ENCODE measurements at regions not wholly inside any gene's neighbourhood (a gene's known extent, or its start where the extent isn't known, plus 50 kb on each side); places are given as distances from the start of the nearest gene placed in this dataset.

DNA sequence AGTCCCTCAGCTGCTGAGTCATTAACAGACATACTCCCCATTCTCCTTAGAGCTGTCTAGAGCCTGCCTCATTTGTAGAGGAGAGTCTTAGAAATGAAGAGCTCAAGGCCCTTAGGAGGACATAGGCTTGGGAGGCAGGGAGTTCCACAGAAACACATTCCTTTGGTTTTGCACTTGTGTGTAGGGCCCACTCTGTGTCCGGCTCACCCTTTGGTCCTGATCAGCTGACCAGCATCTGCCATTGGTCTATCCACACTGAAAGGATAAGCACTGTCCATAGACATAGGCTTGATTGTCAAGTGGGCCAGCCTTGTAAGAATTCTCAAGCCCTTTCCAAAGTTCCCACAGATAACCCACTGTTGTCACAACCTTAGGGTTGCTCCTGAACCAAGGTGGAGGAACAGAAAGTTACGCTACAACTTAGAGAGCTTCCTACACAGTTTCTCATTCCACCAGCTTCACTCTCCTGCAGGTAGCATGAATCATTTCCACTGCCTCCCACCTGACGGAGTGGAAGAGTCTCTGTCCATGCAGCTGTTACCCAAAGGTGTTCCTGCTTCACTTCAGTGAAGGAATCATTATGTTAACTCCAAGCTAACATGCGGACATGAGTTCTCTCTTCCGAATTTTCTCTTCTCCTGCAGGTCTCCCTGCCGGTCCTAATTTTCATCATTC is 96.1 kb downstream of the TNFSF18 start:
- no peak for DNase-seq

DNA sequence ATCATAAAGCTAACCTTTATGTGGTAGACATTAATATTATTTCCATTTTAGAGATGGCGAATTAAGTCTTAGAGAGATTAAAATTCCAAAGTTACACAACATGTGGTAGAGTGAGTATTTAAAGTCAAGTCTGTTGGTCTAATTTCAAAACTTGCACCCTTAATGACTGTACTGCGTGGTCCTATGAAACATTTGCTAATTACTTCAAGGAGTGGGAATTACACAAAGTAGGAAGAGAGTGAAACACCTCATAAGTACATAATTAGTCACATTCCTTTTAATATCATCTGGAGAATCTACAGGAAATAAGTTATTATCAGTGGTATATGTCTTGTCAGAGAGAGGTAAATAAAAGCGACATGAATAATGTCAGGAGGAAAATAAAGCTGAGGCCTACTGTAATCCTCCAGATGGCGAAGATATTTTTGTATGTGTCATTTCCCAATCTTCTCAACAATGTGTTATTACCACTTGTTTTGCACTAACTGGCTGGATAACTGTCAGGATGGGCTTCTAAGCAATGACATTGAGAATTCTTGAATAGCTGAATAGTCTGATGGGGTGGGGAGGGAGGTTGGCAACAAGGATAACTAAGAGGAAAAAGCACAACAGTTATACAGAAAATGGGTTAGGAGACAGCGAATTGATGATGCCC is 95.5 kb downstream of the TNFSF18 start:
- DNase-seq, result no peak

DNA sequence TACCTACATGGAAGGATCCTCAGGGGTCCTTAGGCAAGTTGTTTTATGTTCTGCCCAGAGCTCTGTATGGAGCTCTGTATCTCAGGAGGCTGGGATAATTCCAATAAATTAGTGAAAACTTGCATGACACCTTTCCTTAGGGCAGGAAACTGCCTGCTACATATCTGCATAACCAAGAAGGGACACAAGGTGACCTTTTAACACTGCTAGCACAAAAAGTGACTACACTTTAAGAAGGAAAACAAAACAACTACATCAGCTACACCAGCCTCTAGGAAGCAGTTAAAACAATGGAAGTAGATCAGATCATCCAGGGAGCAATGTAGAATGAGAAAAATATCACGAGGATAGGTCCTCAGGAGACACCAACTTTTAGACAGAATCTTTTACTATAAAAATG is 93.9 kb downstream of the TNFSF18 start:
- no peak for DNase-seq

DNA sequence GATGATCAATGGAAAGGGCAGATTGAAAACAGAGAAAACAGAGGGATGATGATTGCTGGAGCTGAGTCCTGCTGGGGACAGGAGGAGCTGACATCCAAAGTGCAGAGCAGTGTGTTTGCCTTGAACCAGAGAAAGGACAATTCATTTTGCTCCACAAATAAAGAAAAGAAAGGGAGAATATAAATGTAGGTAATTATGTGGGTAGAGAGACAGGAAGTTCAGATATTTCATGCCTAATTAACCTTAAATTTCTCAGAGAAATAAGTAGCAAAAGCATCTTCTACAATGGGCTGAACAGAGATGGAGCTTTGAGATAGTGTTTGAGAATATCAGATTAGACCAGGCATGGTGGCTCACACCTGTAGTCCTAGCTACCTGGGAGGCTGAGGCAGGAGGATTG is 93.2 kb downstream of the TNFSF18 start:
- no peak for DNase-seq

DNA sequence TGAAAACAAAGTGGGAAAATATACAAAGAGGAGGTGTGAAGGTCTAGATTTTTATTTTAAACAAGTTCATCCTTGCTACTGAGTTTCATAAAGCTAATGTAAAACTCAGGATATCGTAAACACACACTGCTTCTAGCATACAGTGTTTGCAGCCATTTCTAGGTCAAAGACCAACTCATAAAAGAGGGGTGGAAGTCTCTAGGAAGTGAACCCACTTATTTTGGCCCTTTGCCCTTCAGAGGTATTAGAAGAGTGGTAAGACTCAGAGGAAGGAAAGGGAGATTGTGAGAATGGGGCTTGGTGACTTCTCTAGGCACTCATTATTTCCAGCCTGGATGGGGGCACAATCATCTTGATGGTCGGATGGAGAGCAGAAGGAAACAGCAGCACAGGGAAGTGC is 91.2 kb downstream of the TNFSF18 start:
- no peak for DNase-seq

DNA sequence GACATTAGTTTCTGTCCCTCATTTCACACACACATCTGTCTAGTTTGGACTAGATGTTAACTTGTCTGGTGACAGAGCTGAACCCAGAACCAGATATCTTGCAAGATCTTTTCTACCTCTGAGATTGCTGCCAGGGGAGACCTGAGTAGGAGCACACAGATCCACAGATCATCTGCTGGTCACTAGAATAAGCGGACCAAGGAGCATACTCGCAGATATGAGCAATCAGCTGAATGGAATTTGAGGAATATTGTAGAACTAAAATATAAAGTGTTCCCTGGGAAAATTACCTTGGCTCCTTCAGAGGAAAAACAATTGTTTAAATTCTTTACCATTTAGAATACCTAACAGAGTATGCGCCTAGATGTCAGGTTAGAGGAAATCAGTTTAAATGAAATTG is 90.7 kb downstream of the TNFSF18 start:
- DNase-seq, result no peak

DNA sequence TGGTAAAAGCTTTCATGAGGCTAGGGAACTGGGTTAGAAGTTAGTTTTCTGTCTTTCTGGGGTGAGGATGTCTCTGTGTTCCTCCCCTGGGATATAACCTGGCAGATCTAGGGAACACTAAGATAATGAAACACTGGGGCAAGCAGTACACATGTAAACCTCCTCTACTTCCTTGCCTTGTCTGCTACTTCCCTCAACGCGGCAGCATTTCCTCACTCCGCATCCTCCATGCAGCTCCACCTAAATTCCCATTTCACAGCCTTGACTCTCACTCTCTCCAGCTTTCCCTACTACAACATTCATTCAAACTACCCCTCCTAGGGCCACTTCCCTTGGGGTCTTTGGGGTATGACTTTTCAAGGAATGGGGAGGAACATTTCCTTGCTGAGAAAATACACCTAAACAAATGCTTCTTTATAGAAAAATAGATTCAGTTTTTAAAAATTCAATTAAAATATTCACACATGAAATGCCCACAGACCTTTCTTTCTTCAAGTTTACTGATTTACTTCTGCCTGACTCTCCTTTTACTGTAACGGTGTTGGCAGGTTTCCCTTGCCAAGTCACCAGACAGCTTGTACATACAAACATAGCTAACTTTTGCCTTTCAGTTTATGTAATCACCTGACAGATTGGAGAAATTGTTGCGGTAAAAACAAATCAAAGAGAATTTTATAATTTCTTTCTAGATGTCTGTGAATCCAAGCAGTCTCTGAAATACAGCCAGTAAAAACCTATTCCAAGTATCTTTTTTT is 90.1 kb downstream of the TNFSF18 start:
- DNase-seq, result no peak

DNA sequence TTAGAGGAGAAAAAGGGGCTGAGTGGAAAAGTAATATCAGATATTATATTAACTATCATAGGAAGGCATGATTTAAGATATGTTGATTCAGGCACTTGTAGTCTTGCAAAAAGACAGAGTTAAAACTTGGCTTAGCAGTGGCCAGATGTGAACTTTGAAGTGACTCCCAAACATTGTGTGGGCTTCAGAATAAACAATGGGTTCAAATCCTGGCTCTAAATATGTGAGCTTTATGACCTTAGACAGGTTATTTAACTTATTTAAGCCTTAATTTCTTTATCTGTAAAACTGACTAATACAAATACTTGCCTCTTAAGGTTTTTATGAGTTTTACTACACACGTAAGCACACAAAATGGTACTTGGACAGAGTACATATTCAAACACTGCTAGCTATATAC is 85.9 kb downstream of the TNFSF18 start:
- DNase-seq, result no peak

DNA sequence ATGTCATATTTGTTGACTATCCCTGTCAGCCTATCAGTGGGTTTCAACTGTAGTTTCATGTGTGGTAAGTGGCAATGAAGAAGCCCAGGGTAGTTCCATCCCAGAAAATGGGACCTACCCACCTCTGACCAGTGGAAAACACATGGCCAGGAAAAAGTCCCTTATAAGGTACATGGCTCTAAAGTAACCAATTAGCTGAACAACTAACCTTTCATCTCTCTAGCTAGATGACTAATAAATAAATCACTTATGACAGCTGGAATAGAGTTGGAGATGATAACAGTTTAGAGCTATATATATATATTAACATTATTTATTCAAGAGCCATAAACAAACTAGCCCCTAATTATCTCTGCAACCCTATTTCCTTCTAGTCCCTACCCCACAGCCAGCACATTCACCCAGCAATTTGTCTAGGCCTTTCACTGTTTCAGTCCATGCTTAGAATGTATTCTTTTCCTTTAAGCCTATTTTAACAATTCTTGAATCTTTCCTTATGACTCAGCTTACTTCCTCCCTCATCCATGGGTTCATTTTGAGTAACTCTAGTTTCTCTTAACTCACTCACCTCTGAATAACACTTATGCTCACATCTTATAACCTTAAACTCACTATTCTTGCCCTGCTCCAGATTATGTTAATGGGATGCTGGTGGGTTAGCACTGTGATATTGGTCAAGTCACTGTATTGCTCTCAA is 83.7 kb downstream of the TNFSF18 start:
- no peak for DNase-seq

DNA sequence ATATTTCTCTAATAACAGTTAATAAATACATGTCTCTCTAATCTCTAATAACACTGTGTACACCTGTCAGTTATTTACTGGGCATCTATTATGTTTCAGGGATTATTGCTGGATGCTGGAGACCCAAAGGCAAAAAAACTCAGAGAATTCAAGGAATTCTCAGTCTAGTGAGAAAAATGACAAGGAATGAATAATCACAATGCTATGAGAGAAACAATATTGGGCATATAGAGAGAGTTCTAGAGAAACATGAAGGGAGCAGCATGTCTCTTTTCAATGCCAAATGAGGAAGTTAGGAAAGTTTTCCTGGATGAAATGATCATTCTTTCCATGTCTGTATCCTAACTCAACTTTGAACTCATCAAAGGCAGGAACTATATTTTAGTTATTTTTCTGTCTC is 82.8 kb downstream of the TNFSF18 start:
- DNase-seq, result no peak

DNA sequence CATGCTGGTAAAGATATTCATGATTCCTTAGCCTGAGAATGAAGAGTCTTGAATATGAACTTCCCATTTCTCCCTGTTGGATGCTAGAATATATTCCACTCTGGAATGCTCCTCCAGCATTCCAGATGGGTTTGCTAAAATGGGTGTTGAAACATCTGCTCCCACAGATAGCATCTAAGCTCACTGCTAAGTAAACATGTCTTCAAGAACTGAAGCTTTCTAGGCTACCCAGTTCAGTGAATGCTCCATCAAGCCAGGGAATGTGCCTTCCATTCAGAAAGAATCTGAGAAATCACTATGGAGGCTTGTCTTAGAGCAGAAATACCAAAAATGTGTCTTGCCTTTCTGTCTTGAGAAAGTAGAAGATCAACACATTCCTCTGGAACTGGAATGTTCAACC is 81.1 kb downstream of the TNFSF18 start:
- DNase-seq, result no peak

DNA sequence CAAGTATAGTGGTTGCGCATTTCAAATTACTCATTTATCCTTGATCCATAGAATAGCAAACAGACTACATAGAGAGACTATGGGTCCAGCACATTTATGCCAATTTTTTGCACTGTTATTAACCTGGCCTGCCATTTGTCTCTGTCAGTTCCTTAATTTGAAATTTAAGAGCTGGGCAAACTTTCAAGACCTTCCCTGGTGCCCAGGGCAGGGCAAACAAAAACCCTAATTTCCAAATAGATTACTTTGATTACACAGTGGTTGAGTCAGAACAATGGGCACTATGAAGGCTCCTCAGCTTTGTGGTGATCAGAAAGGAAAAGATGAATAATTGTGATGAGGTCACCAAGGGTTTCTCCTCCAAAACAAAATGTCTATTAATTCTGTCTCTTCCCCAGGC is 80.6 kb downstream of the TNFSF18 start:
- DNase-seq, result no peak

DNA sequence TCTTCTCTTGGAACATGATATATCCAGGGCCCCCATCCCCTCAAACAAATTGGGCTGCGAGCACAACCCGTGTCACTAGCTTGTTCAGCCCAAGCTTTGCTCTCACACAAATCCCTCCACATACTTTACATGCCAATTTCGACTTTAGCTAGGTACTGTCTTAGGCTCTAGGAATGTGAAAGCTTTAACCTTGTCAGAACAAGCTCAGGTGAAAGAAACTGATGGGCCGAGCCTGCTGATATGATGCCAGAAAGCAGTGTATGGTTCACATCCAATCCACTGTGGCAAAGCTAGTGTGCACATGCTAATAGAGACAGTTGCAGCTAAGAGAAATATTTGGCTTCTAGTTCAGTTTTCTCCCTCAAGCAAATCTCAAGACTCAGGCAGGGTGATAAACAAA is 79.5 kb downstream of the TNFSF18 start:
- no peak for DNase-seq

DNA sequence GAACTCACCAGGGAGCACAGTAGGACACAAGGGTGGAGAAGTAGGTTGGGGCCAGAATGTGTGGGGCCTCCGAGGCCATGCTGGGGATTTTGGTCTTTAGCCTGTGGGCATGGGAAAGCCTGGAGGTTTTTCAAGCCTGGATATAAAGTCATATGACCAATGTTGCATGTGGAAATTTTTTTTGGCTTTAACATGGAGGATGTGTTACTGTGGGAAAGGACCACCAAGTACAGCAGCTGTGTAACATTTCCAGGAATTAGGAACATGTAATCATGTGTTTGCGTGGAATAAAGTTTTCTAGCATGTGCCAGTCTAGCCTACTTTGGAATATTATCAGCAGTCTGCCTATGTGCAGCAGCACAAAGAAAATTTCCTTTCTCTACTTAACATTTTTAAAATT is 78.5 kb downstream of the TNFSF18 start:
- no peak for DNase-seq

DNA sequence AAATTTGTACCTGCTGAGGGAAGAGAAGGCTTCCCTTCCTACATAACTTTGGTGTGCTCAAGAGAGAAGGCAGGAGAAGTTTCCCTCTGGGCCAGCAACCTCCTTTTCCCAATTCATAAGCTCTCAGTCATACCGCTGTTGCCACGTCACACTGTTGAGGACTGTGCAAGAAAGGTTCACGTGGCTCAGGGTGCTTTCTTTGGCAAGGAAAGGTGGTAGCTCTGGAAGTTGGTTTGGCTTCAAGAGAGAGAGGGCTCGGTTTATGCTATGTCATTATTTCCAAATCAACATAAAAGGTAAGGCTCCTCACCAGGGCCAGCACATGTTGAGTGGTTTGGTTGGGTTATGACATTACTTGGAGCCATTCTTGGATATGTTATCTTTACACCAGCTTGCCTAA is 77.3 kb downstream of the TNFSF18 start:
- no peak for DNase-seq

DNA sequence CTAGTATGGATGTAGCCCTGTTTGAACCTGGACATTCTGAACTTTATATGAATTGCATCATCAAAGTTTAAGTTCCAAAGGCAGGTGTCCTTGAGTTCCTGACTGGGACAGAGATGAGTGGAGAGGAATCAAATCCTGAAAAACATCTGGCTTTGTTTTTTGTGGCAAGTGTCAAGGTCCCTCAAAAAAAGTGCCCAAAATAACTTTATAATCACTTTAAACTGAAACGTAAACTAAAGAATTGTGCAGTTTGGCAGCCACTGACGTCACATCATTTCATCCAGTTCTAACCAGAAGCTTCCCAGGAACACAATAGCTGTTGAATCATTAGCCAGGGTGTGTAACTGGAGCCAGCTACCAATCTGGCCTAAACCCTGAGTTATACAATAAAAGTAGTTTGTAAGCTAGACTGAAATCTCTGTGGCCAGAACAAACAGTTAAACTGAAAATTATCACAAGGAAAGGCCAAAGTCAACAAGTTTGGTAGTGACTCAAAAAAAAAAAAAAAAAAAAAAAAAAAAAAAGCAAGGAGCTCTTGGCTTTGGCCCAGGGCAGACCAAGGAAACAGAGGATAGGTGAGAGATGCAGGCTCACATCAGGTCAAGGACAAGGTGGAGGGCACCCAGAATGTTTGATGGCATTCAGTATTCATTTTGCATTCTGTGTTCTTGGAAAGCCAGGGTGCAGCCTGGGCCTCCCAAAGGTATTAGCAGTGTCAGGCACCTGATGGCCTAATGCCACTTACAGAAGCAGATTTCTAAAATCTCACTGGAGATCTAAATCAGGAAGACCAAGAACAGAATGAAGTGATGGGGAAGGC is 74.3 kb downstream of the TNFSF18 start:
- DNase-seq, result no peak

DNA sequence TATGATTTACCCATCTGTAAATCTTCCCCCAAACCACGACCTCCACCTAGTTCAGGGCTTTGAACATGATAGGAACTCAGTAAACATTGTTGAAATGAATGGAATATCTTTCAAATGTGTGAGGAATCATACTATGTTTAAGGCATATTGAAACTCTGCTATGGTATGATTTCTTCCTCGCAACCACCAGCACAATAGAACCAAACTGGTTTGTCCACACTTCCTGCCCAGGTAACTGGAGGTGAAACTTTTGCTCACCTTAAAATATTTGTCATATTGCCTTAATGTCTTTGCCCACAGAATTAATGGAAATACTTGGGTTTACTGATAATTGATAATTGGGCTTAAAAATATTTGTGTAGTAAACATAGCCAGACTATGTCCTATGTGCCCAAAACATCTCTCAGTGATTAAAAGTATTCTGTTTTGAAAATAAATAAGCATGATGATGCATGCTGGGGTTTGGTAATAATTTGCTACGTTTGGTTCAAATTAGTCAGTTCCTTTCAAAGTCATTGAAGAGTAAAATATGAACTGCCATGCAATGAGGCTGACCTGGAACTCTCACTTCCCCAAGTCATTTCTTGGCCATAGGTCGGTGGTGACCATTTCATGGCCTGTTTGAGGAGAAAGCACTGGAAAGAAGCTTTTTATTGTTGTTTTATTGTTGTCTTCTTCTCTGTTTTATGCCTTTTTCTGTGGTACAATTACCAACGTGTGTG is 73.3 kb downstream of the TNFSF18 start:
- no peak for DNase-seq

DNA sequence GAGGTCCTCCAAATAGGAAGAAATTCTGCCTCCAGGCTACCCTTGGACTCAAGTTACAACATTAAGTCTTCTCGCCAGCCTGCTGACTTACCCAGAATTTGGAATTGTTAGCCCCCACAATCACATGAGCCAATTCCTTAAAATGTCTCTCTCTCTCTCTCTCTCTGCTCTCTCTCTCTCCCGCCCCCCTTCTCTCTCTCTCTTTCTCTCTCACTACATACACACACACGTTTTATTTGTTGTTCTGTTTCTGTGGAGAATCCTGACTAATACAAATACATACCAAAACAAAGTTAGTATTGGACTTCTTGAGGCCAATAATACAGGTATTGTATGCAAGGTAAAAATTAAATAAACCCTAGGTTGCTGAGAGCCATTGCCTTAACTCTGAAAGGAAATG is 72.1 kb downstream of the TNFSF18 start:
- no peak for DNase-seq

DNA sequence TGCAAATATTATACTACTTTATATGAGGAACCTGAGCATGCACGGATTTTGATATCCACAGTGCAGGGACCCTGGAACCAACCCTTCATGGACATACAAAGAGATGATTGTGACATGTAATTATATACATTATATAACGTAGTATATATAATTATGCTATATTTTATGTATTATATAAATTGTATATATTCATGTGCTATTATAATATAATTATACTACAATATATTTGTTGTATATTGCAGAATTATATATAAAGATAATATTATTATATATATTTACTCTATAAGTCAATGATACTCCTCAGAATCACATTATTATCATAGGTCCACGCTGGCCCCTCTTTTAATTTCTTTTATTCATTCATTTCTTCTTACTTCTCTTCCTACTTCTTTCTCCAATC is 70.9 kb downstream of the TNFSF18 start:
- no peak for DNase-seq

DNA sequence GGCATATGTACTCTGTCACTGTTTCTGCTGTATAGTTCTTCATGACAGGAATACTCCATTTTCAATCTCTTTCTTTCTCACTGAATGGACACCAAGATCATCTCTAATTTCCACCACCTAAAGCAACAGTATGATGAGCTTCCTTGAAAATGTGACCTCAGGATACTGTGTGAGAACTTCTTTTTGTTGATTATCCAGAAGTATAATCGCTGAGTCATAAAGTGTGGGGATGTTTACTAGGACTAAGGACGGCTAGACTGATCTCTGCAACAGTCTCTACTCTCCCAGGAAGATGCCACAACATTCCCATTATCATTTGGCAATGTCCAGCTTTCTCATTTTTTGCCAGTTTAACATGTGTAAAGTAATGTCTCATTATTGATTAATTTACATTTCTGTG is 70.3 kb downstream of the TNFSF18 start:
- DNase-seq, result no peak

DNA sequence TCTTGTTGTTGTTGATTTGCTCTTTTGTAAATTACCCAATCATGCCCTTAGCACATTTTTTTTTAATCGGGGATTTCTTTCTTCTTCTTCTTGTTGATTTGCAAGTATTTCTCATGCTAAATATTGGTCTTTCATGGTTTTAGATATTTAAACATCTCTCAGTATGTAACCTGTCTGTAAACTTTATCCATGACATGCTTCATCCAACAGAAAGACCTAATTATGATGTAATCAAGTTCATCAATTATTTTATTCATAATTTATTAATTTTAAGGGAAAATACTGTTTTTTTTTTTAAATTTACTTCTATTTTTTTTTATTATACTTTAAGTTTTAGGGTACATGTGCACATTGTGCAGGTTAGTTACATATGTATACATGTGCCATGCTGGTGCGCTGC is 69.8 kb downstream of the TNFSF18 start:
- DNase-seq, result no peak

Measured in skin of body (tissue), 1 donor.